ENCODE measurements at regions not wholly inside any gene's neighbourhood (a gene's known extent, or its start where the extent isn't known, plus 50 kb on each side); places are given as distances from the start of the nearest gene placed in this dataset.

DNA sequence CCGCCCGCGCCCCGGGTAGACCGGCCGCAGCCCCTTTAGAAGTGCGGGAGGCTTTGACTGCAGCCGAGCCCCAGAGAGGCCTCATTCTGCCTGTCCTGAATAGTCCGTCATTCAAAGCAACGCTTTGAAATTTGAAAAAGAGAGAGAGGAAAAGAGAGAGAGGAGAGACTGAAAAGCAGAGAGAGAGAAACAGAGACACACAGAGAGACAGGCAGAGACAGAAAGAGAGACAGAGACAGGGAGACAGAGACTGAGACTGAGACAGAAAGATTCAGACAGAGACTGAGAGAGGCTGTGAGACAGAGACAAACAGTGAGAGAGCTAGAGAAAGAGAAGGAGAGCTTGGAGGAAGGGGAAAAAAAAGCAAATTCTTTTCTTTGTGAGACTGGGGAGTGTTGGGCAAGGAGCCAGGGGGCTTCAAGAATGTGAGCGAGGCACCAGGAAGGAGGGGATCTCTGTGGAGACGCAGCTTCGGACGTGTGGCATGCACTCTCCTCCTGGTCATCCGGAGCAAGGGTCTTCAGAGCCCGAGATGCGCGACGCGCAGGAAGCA lies 73.1 kb downstream of the MYCN start:
- H3K4me1 ChIP-seq: peaks cover 24% of the 10 kb centered on the region in 2 donors
- WGBS, 2 donors: 23 to 25% methylated on average over 20 of the region's 20 CpGs
- no peak for TF ChIP-seq POLR2A (IDR thresholded peaks at IDR 0.05)
- TF ChIP-seq, protein P1, sequence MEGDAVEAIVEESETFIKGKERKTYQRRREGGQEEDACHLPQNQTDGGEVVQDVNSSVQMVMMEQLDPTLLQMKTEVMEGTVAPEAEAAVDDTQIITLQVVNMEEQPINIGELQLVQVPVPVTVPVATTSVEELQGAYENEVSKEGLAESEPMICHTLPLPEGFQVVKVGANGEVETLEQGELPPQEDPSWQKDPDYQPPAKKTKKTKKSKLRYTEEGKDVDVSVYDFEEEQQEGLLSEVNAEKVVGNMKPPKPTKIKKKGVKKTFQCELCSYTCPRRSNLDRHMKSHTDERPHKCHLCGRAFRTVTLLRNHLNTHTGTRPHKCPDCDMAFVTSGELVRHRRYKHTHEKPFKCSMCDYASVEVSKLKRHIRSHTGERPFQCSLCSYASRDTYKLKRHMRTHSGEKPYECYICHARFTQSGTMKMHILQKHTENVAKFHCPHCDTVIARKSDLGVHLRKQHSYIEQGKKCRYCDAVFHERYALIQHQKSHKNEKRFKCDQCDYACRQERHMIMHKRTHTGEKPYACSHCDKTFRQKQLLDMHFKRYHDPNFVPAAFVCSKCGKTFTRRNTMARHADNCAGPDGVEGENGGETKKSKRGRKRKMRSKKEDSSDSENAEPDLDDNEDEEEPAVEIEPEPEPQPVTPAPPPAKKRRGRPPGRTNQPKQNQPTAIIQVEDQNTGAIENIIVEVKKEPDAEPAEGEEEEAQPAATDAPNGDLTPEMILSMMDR (IDR thresholded peaks at IDR 0.05): no peak
- no peak overlapping the region for H3K4me3 ChIP-seq (replicated peaks in 1 of 3)
- intact Hi-C loops (cut with DNase I): loop anchor here (10.0 kb wide), 1 partner anchor 69 kb away; the partner anchor contains the start of gene MYCN
- no peaks in the 10 kb centered on the region for H3K36me3 ChIP-seq
- peak in 1 of 2 donors; percentile 23 for DNase-seq
- H3K27ac ChIP-seq: peak overlapping the region in 2 of 3 donors; percentile 48 to 58
- no peaks in the 10 kb centered on the region for H3K9me3 ChIP-seq
- H3K27me3 ChIP-seq: no peaks in the 10 kb centered on the region

DNA sequence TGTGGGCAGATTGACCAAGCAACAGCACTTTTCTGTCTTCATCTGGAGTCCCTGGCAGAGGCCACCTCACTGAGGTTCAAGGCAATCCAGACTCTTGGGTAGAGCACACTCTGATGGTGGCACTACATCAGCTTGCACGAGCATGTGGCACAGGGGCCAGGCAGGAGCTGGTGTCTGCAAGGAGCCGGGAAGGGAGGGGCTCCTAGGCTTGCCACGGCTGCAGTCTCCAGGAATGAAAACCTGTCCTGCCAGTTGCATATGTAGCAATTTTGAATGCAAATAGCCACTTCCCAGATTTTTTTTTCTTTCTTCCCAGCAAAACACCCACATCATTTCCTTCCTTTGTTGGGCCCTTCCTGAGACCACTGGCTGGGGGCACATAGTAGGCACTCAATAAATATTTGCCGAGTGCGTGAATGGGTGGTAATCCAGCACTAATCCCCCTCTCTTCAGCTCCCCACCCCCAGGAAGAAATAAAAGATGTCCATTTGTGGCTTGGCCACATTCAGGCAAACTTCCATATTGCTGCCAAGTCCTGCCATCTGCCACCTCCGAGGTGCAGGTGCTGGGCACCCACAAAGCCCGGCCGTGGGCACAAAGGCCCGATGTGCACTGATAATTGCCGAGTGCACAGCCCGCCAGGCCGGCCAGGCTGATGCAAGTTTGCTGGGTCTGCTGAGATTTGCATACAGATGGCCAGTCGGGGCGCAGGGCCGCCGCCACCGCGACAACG lies 72.4 kb downstream of the MYCN start:
- 13 to 14% methylated on average over 17 to 19 of the region's 19 CpGs for WGBS, 2 donors
- H3K27me3 ChIP-seq: no peaks in the 10 kb centered on the region
- no peak overlapping the region for H3K4me3 ChIP-seq (replicated peaks in 1 of 3)
- intact Hi-C loops (cut with DNase I): loop anchor here (10.0 kb wide), 1 partner anchor 68 kb away; the partner anchor contains the start of gene MYCN
- TF ChIP-seq, protein P1 (IDR thresholded peaks at IDR 0.05): peak in 1 of 6 experiments; percentile 22
- no peak for TF ChIP-seq POLR2A (IDR thresholded peaks at IDR 0.05)
- H3K36me3 ChIP-seq: no peaks in the 10 kb centered on the region
- peak; percentile 86 for DNase-seq
- H3K27ac ChIP-seq: peak overlapping the region in 2 of 3 donors; percentile 48 to 58
- peaks cover 24 to 28% of the 10 kb centered on the region in 2 donors for H3K4me1 ChIP-seq
- H3K9me3 ChIP-seq: no peaks in the 10 kb centered on the region

DNA sequence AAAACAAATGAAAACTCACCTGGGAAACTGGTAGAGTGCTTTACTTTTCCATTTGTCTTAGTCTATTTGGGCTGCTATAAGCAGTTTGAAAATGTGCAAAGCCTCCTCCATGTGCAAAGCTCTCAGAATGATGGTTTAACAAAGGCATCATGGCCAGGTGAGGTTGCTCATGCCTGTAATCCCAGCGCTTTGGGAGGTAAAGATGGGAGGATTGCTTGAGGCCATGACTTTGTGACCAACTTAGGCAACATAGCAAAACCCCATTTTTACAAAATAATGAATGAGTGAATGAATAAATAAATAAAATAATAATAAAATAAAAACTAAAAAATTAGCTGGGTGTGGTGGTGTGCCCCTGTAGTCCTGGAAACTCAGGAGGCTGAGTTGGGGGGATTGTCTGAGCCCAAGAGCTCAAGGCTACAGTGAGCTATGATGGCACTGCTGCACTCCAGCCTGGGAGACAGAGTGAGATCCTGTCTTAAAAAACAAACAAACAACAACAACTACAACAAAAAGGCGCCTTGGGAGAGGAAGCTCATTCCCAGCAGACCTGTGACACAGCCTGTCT lies 71.8 kb downstream of the MYCN start:
- no peaks in the 10 kb centered on the region for H3K9me3 ChIP-seq
- no peaks in the 10 kb centered on the region for H3K36me3 ChIP-seq
- intact Hi-C loops (cut with DNase I): loop anchor here (10.0 kb wide), 1 partner anchor 67 kb away; the partner anchor contains the start of gene MYCN
- H3K4me1 ChIP-seq: peaks cover 24 to 28% of the 10 kb centered on the region in 2 donors
- peak overlapping the region in 2 of 3 donors; percentile 48 to 58 for H3K27ac ChIP-seq
- DNase-seq: no peak
- H3K27me3 ChIP-seq: no peaks in the 10 kb centered on the region
- 83 to 85% methylated on average over 2 of the region's 2 CpGs for WGBS, 2 donors
- H3K4me3 ChIP-seq (replicated peaks in 1 of 3): no peak overlapping the region
- TF ChIP-seq, protein P1 (IDR thresholded peaks at IDR 0.05): no peak
- TF ChIP-seq POLR2A (IDR thresholded peaks at IDR 0.05): no peak

DNA sequence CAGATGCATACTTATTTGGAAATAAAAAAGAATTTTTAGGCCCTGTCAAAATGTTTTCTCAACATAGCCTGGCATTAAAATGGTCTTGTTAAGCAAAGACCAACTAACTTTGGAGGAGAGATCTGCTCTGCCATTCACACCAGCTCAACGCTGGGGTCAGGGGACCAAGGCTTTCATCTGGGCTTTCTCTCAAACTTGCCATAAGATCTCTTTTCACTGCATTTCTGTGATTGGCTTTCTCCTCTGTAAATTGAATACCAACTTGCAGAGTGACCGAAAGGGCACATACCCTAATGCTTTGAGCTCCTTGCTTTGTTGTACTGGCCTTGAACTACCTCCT lies 71.2 kb downstream of the MYCN start:
- TF ChIP-seq, protein P1 (IDR thresholded peaks at IDR 0.05): no peak
- no peak for TF ChIP-seq POLR2A (IDR thresholded peaks at IDR 0.05)
- WGBS, 2 donors: 92 to 96% methylated on average over 2 of the region's 2 CpGs
- no peaks in the 10 kb centered on the region for H3K27me3 ChIP-seq
- H3K36me3 ChIP-seq: no peaks in the 10 kb centered on the region
- no peak for DNase-seq
- H3K9me3 ChIP-seq: no peaks in the 10 kb centered on the region
- H3K27ac ChIP-seq: no peak overlapping the region
- intact Hi-C loops (cut with DNase I): loop anchor here (10.0 kb wide), 1 partner anchor 67 kb away; the partner anchor contains the start of gene MYCN
- peaks cover 26 to 28% of the 10 kb centered on the region in 2 donors for H3K4me1 ChIP-seq
- no peak overlapping the region for H3K4me3 ChIP-seq (replicated peaks in 1 of 3)

Measured in thyroid gland (tissue), 4 donors.